ENCODE measurements at regions not wholly inside any gene's neighbourhood (a gene's known extent, or its start where the extent isn't known, plus 50 kb on each side); places are given as distances from the start of the nearest gene placed in this dataset.
A peak's percentile ranks its signal among the peaks of the same experiment; 100 is the strongest.

DNA sequence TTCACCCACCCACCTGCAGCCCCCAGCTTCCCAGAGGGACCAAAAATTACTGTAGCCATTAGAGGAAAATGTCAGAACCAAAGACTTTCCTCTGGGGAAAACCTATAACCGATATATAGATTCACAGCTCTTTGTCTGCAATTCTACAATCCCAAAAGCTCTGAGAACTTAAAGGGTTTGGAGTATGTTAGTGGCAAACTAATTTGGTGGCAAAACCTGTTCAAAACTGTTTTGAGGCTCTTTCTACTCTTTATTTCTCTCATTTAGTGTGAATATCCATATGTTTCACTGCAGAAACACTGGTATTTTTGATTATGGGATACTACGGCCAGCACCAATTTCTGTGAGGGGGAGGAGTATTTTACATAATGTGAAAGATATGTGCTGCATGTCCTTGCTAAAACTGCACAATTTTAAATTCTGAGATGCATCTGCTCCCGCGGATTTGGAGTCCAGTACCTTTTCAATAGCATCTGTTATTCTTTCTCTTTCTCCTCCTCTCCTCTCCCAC is 87.5 kb upstream of the MTNR1B start:
- no peak overlapping the region for H3K4me3 ChIP-seq
- H3K27ac ChIP-seq, result no peak overlapping the region
- ATAC-seq, result no peak
- intact Hi-C loops (cut with DNase I), result no loop called here
- TF ChIP-seq CTCF (IDR thresholded peaks at IDR 0.05) (no peak), POLR2A (IDR thresholded peaks at IDR 0.05) (no peak)
- H3K9me3 ChIP-seq, result no peaks in the 10 kb centered on the region
- no peaks in the 10 kb centered on the region for H3K27me3 ChIP-seq
- no peaks in the 10 kb centered on the region for H3K4me1 ChIP-seq
- DNase-seq, result no peak
- no peaks in the 10 kb centered on the region for H3K36me3 ChIP-seq (replicated peaks in 1 of 2; ENCODE audit: insufficient read depth in 1 of 2, low read depth in 2 of 2)
- 76 to 81% methylated on average over 4 of the region's 4 CpGs for WGBS, 2 donors

DNA sequence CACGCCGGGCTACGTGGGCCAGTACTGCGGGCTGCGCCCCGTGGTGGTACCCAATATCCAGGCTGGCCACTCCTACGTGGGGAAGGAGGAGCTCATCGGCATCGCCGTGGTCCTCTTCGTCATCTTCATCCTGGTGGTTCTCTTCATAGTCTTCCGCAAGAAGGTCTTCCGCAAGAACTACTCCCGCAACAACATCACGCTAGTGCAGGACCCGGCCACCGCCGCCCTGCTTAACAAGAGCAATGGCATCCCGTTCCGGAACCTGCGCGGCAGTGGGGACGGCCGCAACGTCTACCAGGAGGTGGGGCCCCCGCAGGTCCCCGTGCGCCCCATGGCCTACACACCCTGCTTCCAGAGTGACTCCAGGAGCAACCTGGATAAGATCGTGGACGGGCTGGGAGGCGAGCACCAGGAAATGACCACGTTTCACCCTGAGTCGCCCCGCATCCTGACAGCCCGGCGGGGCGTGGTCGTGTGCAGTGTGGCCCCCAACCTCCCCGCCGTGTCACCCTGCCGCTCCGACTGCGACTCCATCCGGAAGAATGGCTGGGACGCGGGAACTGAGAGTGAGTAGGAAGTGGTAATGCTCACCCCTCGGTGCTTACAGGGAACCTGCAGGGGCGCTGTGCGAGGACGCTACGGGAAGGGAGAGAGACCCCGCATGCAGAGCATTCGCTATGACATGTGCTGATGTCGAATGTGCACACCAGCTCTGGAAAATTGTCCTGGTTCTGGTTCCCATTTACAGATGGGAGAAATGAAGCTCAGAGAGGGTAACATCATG is 86.4 kb upstream of the MTNR1B start:
- Histone ChIP-seq H3K4me1 (no peaks in the 10 kb centered on the region), H3K27me3 (no peaks in the 10 kb centered on the region), H3K4me3 (no peak overlapping the region), H3K36me3 (replicated peaks in 1 of 2; ENCODE audit: insufficient read depth in 1 of 2, low read depth in 2 of 2) (no peaks in the 10 kb centered on the region), H3K9me3 (no peaks in the 10 kb centered on the region), H3K27ac (no peak overlapping the region)
- DNase-seq, result no peak
- WGBS, 2 donors, result 82 to 90% methylated on average over 50 to 54 of the region's 54 CpGs
- no peak for TF ChIP-seq CTCF (IDR thresholded peaks at IDR 0.05)
- TF ChIP-seq POLR2A (IDR thresholded peaks at IDR 0.05), result no peak
- no peak for ATAC-seq
- intact Hi-C loops (cut with DNase I), result no loop called here

DNA sequence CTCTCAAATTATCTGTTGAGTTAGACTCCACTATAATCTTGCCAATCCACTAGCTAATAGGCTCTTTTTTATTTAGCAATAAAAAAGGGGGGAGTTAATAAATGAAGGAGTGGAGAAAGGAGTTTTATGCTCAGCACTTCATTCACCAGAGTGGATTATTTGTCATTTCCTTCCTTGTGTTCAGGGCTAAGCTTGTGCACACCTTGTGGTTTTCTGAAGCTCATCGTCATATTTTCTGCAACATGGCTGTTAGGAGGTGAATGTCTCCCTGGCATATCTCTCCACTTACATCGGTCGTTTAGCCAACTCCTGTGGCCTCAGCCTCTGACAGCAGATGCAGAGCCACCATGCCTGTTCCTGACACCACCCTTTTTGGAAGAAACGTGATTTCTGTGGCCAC is 83.9 kb upstream of the MTNR1B start:
- H3K9me3 ChIP-seq, result no peaks in the 10 kb centered on the region
- no peaks in the 10 kb centered on the region for H3K36me3 ChIP-seq (replicated peaks in 1 of 2; ENCODE audit: insufficient read depth in 1 of 2, low read depth in 2 of 2)
- ATAC-seq (no peak), DNase-seq (no peak)
- intact Hi-C loops (cut with DNase I), result no loop called here
- no peaks in the 10 kb centered on the region for H3K4me1 ChIP-seq
- H3K4me3 ChIP-seq, result no peak overlapping the region
- TF ChIP-seq POLR2A (IDR thresholded peaks at IDR 0.05), result no peak
- 65 to 66% methylated on average over 4 of the region's 4 CpGs for WGBS, 2 donors
- H3K27ac ChIP-seq, result no peak overlapping the region
- H3K27me3 ChIP-seq, result no peaks in the 10 kb centered on the region

- ATAC-seq (peak; percentile 65), DNase-seq (peak; percentile 38 to 57 (median 47))
- H3K4me3 ChIP-seq, result no peak overlapping the region
- no peaks in the 10 kb centered on the region for H3K9me3 ChIP-seq
- TF ChIP-seq POLR2A (IDR thresholded peaks at IDR 0.05) (no peak), CTCF (IDR thresholded peaks at IDR 0.05) (peak; percentile 5 to 75 (median 71))
- H3K36me3 ChIP-seq (replicated peaks in 1 of 2; ENCODE audit: insufficient read depth in 1 of 2, low read depth in 2 of 2), result no peaks in the 10 kb centered on the region
- H3K4me1 ChIP-seq, result no peaks in the 10 kb centered on the region
- intact Hi-C loops (cut with DNase I), result no loop called here
- WGBS, 2 donors, result 8 to 23% methylated on average over 4 of the region's 4 CpGs
- no peak overlapping the region for H3K27ac ChIP-seq
- H3K27me3 ChIP-seq, result no peaks in the 10 kb centered on the region
Measured at GRCh38 chr11:92886243-92886905, 83.1 kb upstream of the MTNR1B start.

DNA sequence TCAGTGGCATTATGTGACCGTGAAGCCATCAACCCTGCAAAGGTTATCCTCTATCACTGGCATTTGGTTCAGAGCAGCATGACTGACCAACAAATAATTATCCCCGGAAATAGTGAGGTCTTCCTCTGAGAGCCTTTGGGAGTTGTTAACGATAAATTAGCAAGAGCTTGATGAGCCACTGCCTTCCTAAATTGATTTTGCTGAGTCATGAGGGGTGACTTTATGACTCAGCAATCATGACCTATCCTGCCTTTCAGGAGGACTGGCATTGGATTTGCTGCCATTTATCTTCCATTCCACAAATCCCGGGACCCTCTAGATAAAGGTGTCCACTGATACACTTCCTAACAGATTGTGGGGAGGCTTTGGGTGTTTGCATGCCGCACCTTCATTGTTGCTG is 80.8 kb upstream of the MTNR1B start:
- H3K9me3 ChIP-seq, result no peaks in the 10 kb centered on the region
- H3K36me3 ChIP-seq (replicated peaks in 1 of 2; ENCODE audit: insufficient read depth in 1 of 2, low read depth in 2 of 2), result no peaks in the 10 kb centered on the region
- WGBS, 2 donors, result 50 to 52% methylated on average over 5 of the region's 5 CpGs
- DNase-seq, result no peak
- no peaks in the 10 kb centered on the region for H3K4me1 ChIP-seq
- no peak overlapping the region for H3K4me3 ChIP-seq
- no peak overlapping the region for H3K27ac ChIP-seq
- TF ChIP-seq CTCF (IDR thresholded peaks at IDR 0.05) (no peak), POLR2A (IDR thresholded peaks at IDR 0.05) (no peak)
- H3K27me3 ChIP-seq, result no peaks in the 10 kb centered on the region
- ATAC-seq, result no peak
- intact Hi-C loops (cut with DNase I), result no loop called here

Measured in body of pancreas (tissue), 4 donors.